Middle frontal gyrus (tissue), 1 donor: ENCODE measurements at regions not wholly inside any gene's neighbourhood (a gene's known extent, or its start where the extent isn't known, plus 50 kb on each side); places are given as distances from the start of the nearest gene placed in this dataset.
"Not testable (repeated sequence)": the region's sequence is repeated elsewhere in the genome, so short reads cannot be mapped to it uniquely, and the experiment has no call there.

Experiments used
- DNase-seq: peaks from one replicate; pipeline ENCODE4 v3.0.0-alpha.2; 2015; ENCODE audit warnings: low spot score; ENCODE audit errors: extremely low spot score

- not testable (repeated sequence) for DNase-seq
Observed at GRCh38 chr13:80490491-80490943, 149.6 kb upstream of the SPRY2 start.

DNA sequence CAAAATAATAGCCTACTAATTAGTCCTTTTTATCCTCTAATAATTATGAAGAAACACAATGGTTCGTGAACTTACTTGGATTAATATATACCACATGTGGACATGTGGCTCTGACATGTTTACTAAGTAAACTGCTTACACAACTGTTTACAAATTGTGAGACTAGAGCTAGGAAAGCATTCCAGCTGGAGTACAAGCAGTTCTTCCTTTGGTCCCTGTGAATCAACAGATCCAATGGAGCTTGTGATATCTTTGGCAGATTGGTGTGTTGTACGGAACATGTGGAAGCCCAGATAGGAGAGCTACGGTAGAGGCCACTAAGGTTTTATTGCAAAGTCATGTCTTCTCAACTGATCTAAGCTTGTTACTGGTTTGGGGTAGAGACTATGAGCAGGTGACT is 145.5 kb upstream of the SPRY2 start:
- no peak for DNase-seq

GRCh38 chr13:80483157-80483556 is 142.2 kb upstream of the SPRY2 start:
- DNase-seq = no peak

DNA sequence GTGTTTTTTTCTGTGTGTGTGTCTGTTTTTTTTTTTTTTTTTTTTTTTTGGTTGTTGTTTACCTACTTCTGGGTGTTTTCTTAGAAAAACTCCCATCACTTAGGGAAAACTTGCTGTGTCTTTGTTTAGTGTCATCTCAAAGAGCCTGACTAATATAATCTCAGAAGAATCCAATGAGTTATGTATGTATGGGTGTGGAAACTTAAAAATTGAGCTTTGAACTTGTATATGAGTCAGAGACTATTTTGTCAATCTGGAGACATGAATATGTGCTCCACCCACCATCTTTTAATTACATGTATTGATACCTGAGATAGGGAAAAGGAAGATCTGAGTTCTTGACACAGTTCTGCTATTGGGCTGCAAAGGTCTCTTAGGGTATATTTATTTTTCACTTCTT is 140.7 kb upstream of the SPRY2 start:
- DNase-seq = no peak

- DNase-seq = no peak
Observed at GRCh38 chr13:80477661-80478443, 136.9 kb upstream of the SPRY2 start.

GRCh38 chr13:80476953-80477352 is 136.0 kb upstream of the SPRY2 start:
- DNase-seq = no peak

DNA sequence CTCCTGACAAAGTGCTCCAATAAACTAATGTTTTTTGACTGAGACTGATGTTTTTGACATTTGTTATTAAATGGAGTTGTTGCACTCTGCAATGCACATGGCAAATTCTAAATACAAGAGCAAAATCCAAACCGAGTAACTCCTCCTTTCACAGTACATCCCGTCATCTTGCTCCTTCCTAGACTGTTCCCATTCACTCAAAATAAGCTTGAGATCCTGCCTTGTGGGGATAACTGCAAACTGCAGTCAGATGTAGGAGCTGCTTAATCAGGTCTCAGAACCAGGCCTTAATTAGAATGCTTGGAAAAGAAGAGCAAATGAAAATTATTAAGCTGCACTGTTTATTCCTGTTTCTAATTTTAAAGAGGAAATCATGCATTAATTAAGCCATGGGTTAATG is 134.8 kb upstream of the SPRY2 start:
- DNase-seq = no peak

- DNase-seq = no peak
Observed at GRCh38 chr13:80473695-80474094, 132.8 kb upstream of the SPRY2 start.

DNA sequence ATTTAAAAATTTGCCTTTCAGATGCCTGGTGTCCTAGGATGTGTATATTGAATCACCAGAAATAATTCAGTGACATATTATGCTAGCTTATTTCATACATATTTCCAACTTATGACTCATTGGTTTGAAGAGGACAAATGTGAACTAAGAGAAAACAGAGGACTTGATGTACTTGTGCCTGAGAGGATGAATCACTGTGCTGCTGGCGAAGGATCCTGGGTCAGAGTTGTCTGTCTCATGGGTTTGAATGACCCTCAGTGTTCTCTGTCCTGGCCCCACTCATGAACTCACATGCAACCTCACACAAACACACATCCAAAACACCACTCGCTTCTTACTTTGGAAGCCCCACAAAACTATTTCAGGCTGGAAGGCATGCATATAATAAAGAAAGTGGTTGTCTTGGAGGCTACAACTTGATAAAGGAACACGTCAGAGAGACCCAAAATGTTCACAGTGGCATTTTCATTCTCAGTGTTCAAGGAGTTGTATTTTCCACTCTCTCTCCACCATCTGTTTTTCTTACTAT is 129.0 kb upstream of the SPRY2 start:
- DNase-seq = peak; percentile 46

GRCh38 chr13:80469105-80469852 is 128.4 kb upstream of the SPRY2 start:
- no peak for DNase-seq

DNA sequence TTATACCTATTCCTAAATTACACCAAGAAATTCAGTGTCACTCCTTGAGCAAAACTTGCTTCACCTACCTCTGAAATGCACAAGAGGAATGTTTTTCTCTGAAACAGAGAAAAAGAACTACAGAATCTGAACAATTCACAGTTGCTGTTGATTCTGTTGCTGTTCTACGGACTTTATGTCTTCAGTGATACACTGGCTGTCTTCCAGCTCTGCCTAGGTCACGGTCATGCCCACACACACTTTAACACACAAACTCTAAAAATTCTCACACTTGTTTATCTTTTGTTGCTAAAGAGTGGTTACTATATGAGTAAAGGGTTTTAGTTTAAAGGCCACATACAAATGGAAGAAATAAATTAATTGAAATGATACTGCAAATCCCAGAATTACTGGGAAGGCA is 124.4 kb upstream of the SPRY2 start:
- DNase-seq = no peak

- DNase-seq = no peak
Observed at GRCh38 chr13:80463673-80464352, 122.9 kb upstream of the SPRY2 start.

- no peak for DNase-seq
Observed at GRCh38 chr13:80462567-80462966, 121.6 kb upstream of the SPRY2 start.

DNA sequence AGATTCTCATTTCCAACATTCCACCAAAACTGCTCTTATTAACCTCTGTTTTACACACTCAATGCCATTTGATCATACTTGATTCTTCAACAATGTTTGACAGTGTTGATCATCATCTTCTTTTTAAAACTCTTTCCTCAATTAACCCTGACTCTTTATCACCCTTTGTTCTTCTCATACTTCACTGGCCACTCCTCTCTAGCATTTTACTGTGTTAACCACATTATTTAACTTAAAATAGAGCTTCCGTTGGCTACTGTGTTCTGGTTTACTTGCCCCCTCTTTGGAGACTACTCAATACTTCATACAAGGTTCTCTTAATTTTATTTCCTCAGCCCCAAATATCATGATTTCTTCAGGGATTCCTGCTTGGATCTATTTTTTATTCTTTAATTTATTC is 121.1 kb upstream of the SPRY2 start:
- DNase-seq = no peak

DNA sequence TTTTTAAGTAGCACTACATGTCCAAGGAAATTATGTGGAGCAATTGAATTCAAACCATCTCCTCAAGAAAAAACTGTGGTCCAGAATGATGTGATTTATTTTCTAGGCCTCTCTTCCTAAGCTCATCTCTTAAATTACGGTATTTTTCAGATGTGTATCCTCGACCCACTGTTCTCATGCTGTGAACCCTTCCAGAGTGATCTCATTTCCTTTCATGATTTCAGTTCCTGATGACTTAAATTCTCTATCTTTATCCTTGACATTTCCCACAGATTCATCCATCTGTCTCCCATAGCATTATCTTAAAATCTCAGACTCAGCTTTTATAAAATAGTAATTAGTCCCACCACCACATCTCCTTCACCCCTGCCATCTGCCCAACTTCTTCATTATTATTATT is 117.6 kb upstream of the SPRY2 start:
- DNase-seq = no peak

DNA sequence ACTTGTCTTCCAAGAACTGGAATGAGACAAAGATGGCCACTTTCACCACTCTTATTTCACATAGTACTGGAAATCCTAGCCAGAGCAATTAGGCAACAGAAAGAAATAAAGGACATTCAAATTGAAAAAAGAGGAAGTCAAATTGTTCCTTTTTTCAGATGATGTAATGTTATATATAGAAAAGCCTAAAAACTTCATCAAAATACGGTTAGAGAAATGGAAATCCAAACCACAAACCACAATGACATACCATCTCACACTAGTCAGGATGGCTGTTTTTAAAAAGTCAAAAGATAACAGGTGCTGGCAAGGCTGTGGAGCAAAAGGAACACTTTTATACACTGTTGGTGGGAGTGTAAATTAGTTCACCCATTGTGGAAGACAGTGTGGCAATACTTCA is 113.3 kb upstream of the SPRY2 start:
- no peak for DNase-seq

DNA sequence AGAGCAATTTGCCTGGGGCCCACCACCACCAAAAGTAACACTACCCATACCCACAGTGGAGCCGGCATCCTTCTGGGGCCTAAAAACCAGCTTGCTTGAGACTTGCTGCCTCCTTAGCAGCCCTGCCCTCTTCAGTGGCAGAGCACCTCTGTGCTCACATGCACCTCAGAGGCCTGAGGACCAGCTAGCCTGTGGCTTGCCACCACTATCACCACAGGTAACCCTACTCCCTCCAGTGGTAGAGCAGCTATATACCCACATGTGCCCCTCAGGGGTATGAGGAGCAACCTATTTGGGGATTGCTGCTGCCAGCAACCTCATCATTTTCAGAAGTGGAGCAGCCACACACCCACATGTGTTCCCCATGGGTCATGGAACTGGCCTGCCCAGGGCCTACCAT is 111.4 kb upstream of the SPRY2 start:
- no peak for DNase-seq

DNA sequence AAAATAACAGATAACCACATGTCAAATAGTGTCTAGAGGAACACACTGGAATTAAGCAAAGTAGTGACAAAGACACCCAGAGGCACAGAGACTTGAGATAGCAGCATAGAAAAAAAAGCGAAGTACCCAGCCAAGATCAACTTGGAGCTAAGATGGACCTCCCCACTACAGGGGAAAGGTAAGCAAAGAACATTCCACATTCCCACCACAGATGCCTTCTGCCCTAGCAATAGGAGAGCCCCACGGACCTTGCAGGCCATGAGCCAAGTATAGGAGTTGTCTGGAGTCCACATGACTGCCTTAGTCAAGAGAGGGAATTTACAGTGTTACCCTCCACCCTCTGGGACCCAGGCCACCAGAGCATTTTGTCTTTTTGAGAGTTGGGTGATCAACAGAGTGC is 110.7 kb upstream of the SPRY2 start:
- DNase-seq = no peak

GRCh38 chr13:80450386-80450785 is 109.5 kb upstream of the SPRY2 start:
- DNase-seq = no peak

DNA sequence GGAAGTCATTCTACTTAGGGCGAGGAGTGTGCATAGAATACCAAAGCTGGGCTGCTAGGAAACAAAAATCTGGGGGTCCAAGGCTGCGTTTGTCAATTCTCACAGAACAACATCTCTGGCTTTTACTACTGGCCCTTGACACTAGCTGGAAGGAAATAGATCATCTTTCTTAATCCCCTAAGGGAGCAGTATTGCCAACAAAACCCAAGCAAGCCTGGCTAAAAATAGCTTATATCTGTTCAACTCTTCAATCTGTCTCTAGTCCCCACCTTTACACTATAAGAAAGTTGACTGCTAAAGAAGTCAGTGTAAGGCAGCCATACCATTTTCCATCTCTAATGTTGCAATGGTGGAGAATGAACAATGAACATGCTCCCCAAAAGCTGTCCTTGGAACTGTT is 107.8 kb upstream of the SPRY2 start:
- DNase-seq = no peak

DNA sequence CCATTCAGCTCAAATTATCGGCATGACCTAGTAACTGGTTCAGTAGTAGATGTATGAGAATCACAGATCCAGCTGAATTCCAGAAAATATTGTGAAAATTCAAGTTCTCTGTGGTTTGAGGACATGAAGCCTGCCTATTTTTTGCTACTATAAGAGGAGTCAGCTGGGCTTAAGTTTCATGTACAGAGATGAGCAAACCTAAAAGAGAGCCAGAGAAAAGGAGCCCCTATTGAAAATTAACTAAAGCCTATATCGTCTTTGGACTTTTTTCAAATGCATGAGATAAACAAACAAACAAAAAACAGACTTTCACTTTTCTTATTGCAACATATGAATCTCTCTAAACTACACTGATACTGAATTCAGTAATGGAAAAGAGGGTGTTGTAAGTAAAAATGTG is 106.8 kb upstream of the SPRY2 start:
- no peak for DNase-seq
